AG04450 (cell line): ENCODE measurements at regions not wholly inside any gene's neighbourhood (a gene's known extent, or its start where the extent isn't known, plus 50 kb on each side); places are given as distances from the start of the nearest gene placed in this dataset.

ENCODE experiments used
- CTCF ChIA-PET: fragments of 300-600, 350-600 bp; formaldehyde crosslinking; extraction: SDS; loops from one replicate; lab custom pipeline; 2022; ENCODE audit warnings: antibody characterized with exemption, inconsistent platforms; lab: Charles Lee
- POLR2A ChIA-PET: fragments of 350-600 bp; formaldehyde crosslinking; extraction: SDS; loops from one replicate; lab custom pipeline; 2021; ENCODE audit warnings: antibody characterized with exemption, inconsistent platforms; lab: Yijun Ruan, JAX
- DNase-seq: peaks from one replicate; pipeline ENCODE4 v3.0.0-alpha.2; 2011; ENCODE audit warnings: low read depth, low spot score
- H3K27ac ChIP-seq: one replicate; pipeline ENCODE4 v1.5.1; 2012; ENCODE audit warnings: low read depth, low read length, control low read depth
- H3K27me3 ChIP-seq: one replicate; pipeline ENCODE4 v1.6.0; 2012; ENCODE audit warnings: low read length; ENCODE audit not compliant: control insufficient read depth, insufficient read depth
- H3K4me3 ChIP-seq: 2 replicates; pipeline ENCODE4 v1.5.1; 2011; ENCODE audit warnings: mild to moderate bottlenecking, low read depth, low read length, control low read depth
- H3K9me3 ChIP-seq: 2 replicates; pipeline ENCODE4 v1.5.1; 2012; ENCODE audit warnings: low read length; ENCODE audit not compliant: control insufficient read depth, insufficient read depth
- TF ChIP-seq, protein P1 (sequence below): IDR thresholded peaks from 2 replicates; pipeline ENCODE4 v1.5.1; 2011; ENCODE audit warnings: low read depth, low read length, control low read depth, inconsistent platforms

DNA sequence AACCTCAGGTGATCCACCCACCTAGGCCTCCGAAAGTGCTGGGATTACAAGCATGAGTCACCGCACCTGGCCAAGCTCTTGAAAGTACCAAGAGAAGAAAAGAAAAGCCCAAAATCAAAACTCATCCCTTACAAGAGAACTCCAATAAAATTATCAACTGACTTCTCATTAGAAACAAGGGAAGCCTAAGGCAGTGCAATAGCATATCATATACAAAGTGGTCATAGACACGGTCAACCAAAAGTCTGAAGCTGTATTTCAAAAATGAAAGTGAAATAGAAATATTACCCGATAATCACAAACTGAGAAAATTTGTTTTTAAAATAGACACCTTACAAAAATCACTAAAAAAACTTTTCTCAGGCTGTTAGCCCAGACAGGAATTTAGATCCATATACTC lies 1321.1 kb upstream of the GJE1 start:
- H3K27me3 ChIP-seq: no peaks in the 10 kb centered on the region
- TF ChIP-seq, protein P1, sequence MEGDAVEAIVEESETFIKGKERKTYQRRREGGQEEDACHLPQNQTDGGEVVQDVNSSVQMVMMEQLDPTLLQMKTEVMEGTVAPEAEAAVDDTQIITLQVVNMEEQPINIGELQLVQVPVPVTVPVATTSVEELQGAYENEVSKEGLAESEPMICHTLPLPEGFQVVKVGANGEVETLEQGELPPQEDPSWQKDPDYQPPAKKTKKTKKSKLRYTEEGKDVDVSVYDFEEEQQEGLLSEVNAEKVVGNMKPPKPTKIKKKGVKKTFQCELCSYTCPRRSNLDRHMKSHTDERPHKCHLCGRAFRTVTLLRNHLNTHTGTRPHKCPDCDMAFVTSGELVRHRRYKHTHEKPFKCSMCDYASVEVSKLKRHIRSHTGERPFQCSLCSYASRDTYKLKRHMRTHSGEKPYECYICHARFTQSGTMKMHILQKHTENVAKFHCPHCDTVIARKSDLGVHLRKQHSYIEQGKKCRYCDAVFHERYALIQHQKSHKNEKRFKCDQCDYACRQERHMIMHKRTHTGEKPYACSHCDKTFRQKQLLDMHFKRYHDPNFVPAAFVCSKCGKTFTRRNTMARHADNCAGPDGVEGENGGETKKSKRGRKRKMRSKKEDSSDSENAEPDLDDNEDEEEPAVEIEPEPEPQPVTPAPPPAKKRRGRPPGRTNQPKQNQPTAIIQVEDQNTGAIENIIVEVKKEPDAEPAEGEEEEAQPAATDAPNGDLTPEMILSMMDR: no peak
- no peak for DNase-seq
- CTCF ChIA-PET: no interaction called here
- no peak overlapping the region for H3K27ac ChIP-seq
- no peak overlapping the region for H3K4me3 ChIP-seq
- H3K9me3 ChIP-seq: peaks cover 3% of the 10 kb centered on the region; the same call in 1 of the 2 replicates
- POLR2A ChIA-PET: no interaction called here

DNA sequence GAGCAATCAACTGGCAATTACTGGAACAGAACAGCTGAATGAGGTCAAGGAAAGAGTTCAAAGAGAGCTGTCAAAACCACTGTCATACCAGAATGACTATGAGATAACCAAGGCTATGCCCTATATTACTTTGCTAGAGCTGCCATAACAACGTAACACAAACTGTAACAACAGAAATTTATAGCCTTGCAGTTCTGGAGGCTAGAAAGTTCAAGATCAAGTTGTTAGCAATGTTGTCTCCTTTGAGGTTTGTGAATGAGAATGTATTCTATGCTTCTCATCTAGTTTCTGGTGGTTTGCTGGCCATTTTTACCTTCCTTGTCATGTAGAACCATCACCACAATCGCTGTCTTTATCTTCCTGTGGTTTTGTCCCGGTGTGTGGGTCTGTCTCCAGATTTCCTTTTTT lies 1323.0 kb upstream of the GJE1 start:
- ChIA-PET CTCF (no interaction called here), POLR2A (no interaction called here)
- no peaks in the 10 kb centered on the region for H3K27me3 ChIP-seq
- H3K9me3 ChIP-seq: peaks cover 3% of the 10 kb centered on the region; the same call in 1 of the 2 replicates
- H3K4me3 ChIP-seq: no peak overlapping the region
- TF ChIP-seq, protein P1: no peak
- H3K27ac ChIP-seq: no peak overlapping the region
- no peak for DNase-seq

DNA sequence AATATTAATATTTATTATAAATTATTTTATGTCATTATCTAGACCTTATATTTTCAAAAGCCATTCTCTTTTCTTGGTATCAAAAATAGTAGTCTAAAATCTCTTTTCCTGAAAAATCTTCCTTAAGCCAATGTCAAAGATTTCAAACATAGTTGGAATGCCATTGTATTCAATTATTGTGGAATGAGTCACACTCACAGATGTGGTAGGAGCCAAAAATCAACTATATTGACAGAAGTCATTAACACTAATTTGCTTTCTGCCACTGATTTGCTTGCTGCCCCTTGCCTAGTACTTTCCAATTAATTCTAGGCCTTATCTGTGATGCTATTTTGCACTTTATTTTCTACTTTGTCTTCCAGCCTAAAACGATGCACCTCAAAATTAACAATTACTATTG lies 1326.3 kb upstream of the GJE1 start:
- CTCF ChIA-PET: interaction anchor here (0.7 kb wide), 2 partner anchors 409 to 1184 kb away, joined by 4 to 5 read pairs; no protein-coding TSS in a partner anchor
- Histone ChIP-seq H3K4me3 (no peak overlapping the region), H3K9me3 (peaks cover 3% of the 10 kb centered on the region; the same call in 1 of the 2 replicates), H3K27me3 (no peaks in the 10 kb centered on the region), H3K27ac (no peak overlapping the region)
- no peak for DNase-seq
- TF ChIP-seq, protein P1: no peak
- POLR2A ChIA-PET: no interaction called here

DNA sequence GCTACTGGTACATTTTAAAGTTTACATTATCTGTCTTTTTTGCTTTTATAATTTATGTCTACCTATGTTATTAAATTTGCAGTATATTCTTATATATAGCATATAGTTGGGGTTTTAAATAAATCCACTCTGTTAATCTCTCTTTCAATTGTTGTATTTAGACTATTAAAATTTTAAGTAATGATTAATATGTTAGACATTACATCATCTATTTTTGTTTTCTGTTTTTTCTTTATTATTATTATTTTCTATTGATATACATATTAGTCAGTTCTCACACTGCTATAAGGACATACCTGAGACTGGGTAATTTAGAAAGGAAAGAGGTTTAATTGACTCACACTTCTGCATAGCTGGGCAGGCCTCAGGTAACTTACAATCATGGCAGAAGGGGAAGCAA lies 1338.2 kb upstream of the GJE1 start:
- no peak for DNase-seq
- H3K27ac ChIP-seq: no peak overlapping the region
- H3K9me3 ChIP-seq: peaks cover 2% of the 10 kb centered on the region; the same call in 1 of the 2 replicates
- ChIA-PET CTCF (no interaction called here), POLR2A (no interaction called here)
- TF ChIP-seq, protein P1: no peak
- no peaks in the 10 kb centered on the region for H3K27me3 ChIP-seq
- no peak overlapping the region for H3K4me3 ChIP-seq

DNA sequence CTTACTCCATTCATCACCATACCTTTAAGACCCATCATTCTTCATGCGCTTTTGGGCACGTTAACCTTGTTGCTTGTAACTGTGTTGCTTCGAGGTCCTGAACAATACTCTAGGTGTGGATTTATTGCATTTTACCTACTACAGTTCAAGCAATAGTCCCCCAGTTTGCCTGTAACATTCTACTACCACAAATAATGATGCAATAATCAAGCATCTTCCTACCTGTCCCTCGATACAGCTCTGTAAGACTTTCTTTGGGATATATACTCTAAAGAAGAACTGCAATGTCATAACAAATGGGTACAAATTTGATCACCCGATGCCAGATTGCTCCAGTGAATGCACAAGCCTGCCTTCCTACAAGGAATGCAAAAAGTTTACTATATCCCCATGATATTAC lies 1342.6 kb upstream of the GJE1 start:
- H3K27me3 ChIP-seq: no peaks in the 10 kb centered on the region
- TF ChIP-seq, protein P1: no peak
- peaks cover 2% of the 10 kb centered on the region; the same call in 1 of the 2 replicates for H3K9me3 ChIP-seq
- ChIA-PET CTCF (no interaction called here), POLR2A (no interaction called here)
- no peak for DNase-seq
- no peak overlapping the region for H3K27ac ChIP-seq
- no peak overlapping the region for H3K4me3 ChIP-seq
